ENCODE measurements at regions not wholly inside any gene's neighbourhood (a gene's known extent, or its start where the extent isn't known, plus 50 kb on each side); places are given as distances from the start of the nearest gene placed in this dataset.

DNA sequence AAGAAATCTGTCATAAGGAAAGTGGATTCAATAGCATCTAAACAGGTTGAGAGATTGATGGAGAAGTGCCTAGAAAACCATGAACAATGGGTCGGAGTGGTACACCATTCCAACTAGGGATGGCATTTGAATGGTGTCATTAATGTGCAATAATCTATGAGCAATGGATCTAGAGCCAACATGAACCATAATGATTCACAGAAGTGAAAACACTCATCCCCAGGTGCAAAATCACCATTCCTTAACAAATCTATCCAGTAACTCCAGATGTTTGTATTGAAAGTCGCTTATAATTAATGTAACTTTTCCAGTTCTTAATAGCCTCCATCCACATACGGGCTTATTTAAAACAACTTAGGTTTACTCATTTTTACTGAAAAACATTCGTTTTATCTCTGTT lies 201.3 kb upstream of the ADGRL4 start:
- TF ChIP-seq, protein P1, sequence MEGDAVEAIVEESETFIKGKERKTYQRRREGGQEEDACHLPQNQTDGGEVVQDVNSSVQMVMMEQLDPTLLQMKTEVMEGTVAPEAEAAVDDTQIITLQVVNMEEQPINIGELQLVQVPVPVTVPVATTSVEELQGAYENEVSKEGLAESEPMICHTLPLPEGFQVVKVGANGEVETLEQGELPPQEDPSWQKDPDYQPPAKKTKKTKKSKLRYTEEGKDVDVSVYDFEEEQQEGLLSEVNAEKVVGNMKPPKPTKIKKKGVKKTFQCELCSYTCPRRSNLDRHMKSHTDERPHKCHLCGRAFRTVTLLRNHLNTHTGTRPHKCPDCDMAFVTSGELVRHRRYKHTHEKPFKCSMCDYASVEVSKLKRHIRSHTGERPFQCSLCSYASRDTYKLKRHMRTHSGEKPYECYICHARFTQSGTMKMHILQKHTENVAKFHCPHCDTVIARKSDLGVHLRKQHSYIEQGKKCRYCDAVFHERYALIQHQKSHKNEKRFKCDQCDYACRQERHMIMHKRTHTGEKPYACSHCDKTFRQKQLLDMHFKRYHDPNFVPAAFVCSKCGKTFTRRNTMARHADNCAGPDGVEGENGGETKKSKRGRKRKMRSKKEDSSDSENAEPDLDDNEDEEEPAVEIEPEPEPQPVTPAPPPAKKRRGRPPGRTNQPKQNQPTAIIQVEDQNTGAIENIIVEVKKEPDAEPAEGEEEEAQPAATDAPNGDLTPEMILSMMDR (IDR thresholded peaks at IDR 0.05), result no peak
- no peak for TF ChIP-seq POLR2A (IDR thresholded peaks at IDR 0.05)

Measured in breast epithelium (tissue), 3 donors.